NCI-H446 (cell line): ENCODE measurements at regions not wholly inside any gene's neighbourhood (a gene's known extent, or its start where the extent isn't known, plus 50 kb on each side); places are given as distances from the start of the nearest gene placed in this dataset.

Experiments
- DNase-seq, 2 experiments: peaks; one replicate each; lab custom pipeline; 2025; lab: John Stamatoyannopoulos, UW

GRCh38 chr13:97057176-97057575 is 62.9 kb upstream of the OXGR1 start:
- no peak for DNase-seq

- DNase-seq: peak in 1 of 2 experiments; percentile 22
Measured at GRCh38 chr13:97058391-97058790, 64.1 kb upstream of the OXGR1 start.

- no peak for DNase-seq
Measured at GRCh38 chr13:97058926-97059325, 64.7 kb upstream of the OXGR1 start.

- DNase-seq: no peak
Measured at GRCh38 chr13:97067017-97067895, 73.0 kb upstream of the OXGR1 start.

- no peak for DNase-seq
Measured at GRCh38 chr13:97068151-97068550, 73.9 kb upstream of the OXGR1 start.

GRCh38 chr13:97069050-97069815 is 75.0 kb upstream of the OXGR1 start:
- no peak for DNase-seq

- DNase-seq: no peak
Measured at GRCh38 chr13:97072297-97072696, 78.0 kb upstream of the OXGR1 start.

GRCh38 chr13:97074618-97075017 is 80.3 kb upstream of the OXGR1 start:
- DNase-seq: no peak

GRCh38 chr13:97076898-97077297 is 82.6 kb upstream of the OXGR1 start:
- DNase-seq: no peak

- no peak for DNase-seq
Measured at GRCh38 chr13:97077341-97077740, 83.1 kb upstream of the OXGR1 start.

GRCh38 chr13:97079726-97080125 is 85.5 kb upstream of the OXGR1 start:
- no peak for DNase-seq

GRCh38 chr13:97082461-97083207 is 88.4 kb upstream of the OXGR1 start:
- no peak for DNase-seq

- DNase-seq: no peak
Measured at GRCh38 chr13:97091196-97091595, 96.9 kb upstream of the OXGR1 start.

- DNase-seq: no peak
Measured at GRCh38 chr13:97100821-97101220, 106.5 kb upstream of the OXGR1 start.

GRCh38 chr13:97101912-97102708 is 107.8 kb upstream of the OXGR1 start:
- no peak for DNase-seq

GRCh38 chr13:97106323-97106722 is 112.0 kb upstream of the OXGR1 start:
- DNase-seq: no peak

GRCh38 chr13:97107815-97108529 is 113.7 kb upstream of the OXGR1 start:
- DNase-seq: peak in 1 of 2 experiments; percentile 31

GRCh38 chr13:97108530-97108900 is 113.6 kb upstream of the MBNL2 start:
- DNase-seq: peak in 1 of 2 experiments; percentile 46

- DNase-seq: no peak
Measured at GRCh38 chr13:97109256-97109655, 112.9 kb upstream of the MBNL2 start.

GRCh38 chr13:97109841-97110492 is 112.2 kb upstream of the MBNL2 start:
- peak in 1 of 2 experiments; percentile 66 for DNase-seq
